HEK293 (cell line): ENCODE measurements at regions not wholly inside any gene's neighbourhood (a gene's known extent, or its start where the extent isn't known, plus 50 kb on each side); places are given as distances from the start of the nearest gene placed in this dataset.

Source experiments
- REPIN1 ChIP-seq: fragments of 450-650 bp; formaldehyde crosslinking; IDR thresholded peaks from 2 replicates; pipeline ENCODE4 v1.5.1; 2017; ENCODE audit warnings: missing biosample characterization, missing genetic modification characterization, low read depth
- SP2 ChIP-seq: fragments of 450-650 bp; formaldehyde crosslinking; IDR thresholded peaks from 2 replicates; pipeline ENCODE4 v1.5.1; 2016; ENCODE audit warnings: missing biosample characterization, missing genetic modification characterization
- ZBTB17 ChIP-seq: fragments of 450-650 bp; formaldehyde crosslinking; IDR thresholded peaks from 2 replicates; pipeline ENCODE4 v1.5.1; 2016; ENCODE audit warnings: missing biosample characterization, missing genetic modification characterization
- ZBTB8A ChIP-seq: fragments of 450-650 bp; formaldehyde crosslinking; IDR thresholded peaks from 2 replicates; pipeline ENCODE4 v1.5.1; 2016; ENCODE audit warnings: missing biosample characterization, missing genetic modification characterization
- ZEB2 ChIP-seq: fragments of 450-650 bp; formaldehyde crosslinking; IDR thresholded peaks from 2 replicates; pipeline ENCODE4 v1.5.1; 2016; ENCODE audit warnings: missing biosample characterization, missing genetic modification characterization
- ZNF394 ChIP-seq: fragments of 450-650 bp; formaldehyde crosslinking; IDR thresholded peaks from 2 replicates; pipeline ENCODE4 v1.5.1; 2016; ENCODE audit warnings: missing biosample characterization, missing genetic modification characterization, mild to moderate bottlenecking, moderate library complexity, borderline replicate concordance
- ZNF48 ChIP-seq: fragments of 450-650 bp; formaldehyde crosslinking; IDR thresholded peaks from 2 replicates; pipeline ENCODE4 v1.5.1; 2016; ENCODE audit warnings: missing biosample characterization, missing genetic modification characterization
- ZNF585B ChIP-seq: fragments of 450-650 bp; formaldehyde crosslinking; IDR thresholded peaks from 2 replicates; pipeline ENCODE4 v1.5.1; 2016; ENCODE audit warnings: missing biosample characterization, missing genetic modification characterization
- ZNF660 ChIP-seq: fragments of 450-650 bp; IDR thresholded peaks from 2 replicates; pipeline ENCODE4 v1.5.1; 2018; ENCODE audit warnings: missing biosample characterization, mild to moderate bottlenecking, missing genetic modification characterization
- ZNF791 ChIP-seq: fragments of 450-650 bp; formaldehyde crosslinking; IDR thresholded peaks from 2 replicates; pipeline ENCODE4 v1.5.1; 2016; ENCODE audit warnings: missing biosample characterization, missing genetic modification characterization
- TF ChIP-seq, protein P1 (sequence below): fragments of 450-650 bp; formaldehyde crosslinking; IDR thresholded peaks from 2 replicates; pipeline ENCODE4 v1.5.1; 2016; ENCODE audit warnings: missing biosample characterization, missing genetic modification characterization
- TF ChIP-seq, protein P2 (sequence below): fragments of 450-650 bp; IDR thresholded peaks from 2 replicates; pipeline ENCODE4 v1.5.1; 2018; ENCODE audit warnings: missing biosample characterization, missing genetic modification characterization
- TF ChIP-seq, protein P3 (sequence below): fragments of 450-650 bp; formaldehyde crosslinking; IDR thresholded peaks from 2 replicates; pipeline ENCODE4 v1.5.1; 2016; ENCODE audit warnings: missing biosample characterization, missing genetic modification characterization

DNA sequence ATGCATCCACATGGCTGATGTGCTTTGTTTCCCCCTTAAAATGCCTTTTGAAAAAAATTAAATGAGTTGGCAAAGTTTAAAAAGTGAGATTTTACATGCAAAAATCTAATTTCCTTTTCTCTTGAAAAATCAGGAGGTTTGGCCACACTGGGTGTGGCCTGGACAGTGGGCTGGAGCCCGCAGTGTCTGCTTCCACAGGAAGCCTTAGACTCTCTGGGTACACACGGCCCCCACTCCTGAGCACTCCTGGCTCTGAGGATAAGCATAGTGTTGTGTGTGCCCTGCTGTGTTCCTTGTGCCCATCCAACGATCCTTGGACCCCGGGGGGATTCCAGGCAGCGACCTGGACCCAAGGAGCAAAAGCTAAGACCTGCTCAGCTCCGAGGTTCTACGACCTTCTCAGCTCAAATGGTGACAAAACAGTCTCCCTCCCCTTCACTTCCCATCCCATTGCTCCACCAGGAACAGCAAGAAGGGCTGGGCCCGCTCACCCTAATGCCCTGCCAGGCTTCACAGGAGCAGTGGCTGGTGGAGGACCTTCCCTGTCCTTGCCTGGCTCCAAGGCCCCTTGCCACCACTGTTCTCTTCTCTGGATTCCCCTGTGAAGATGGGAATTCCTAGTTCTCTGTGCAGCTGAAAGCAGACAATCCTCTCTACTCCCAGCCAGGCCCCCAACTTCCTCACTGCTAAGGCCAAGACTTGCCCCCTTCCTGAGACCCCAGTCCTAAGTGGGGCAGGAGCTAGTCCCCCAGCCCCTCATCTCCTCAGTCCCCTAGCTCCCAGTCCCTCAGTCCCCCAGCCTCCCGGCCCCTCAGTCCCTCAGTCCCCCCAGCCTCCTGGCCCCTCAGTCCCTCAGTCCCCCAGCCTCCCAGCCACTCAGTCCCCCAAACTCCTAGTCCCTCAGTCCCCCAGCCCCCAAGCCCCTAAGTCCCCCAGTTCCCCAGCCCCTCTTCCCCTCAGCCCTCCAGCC is 395.8 kb downstream of the PTPRU start:
- TF ChIP-seq, protein P1, sequence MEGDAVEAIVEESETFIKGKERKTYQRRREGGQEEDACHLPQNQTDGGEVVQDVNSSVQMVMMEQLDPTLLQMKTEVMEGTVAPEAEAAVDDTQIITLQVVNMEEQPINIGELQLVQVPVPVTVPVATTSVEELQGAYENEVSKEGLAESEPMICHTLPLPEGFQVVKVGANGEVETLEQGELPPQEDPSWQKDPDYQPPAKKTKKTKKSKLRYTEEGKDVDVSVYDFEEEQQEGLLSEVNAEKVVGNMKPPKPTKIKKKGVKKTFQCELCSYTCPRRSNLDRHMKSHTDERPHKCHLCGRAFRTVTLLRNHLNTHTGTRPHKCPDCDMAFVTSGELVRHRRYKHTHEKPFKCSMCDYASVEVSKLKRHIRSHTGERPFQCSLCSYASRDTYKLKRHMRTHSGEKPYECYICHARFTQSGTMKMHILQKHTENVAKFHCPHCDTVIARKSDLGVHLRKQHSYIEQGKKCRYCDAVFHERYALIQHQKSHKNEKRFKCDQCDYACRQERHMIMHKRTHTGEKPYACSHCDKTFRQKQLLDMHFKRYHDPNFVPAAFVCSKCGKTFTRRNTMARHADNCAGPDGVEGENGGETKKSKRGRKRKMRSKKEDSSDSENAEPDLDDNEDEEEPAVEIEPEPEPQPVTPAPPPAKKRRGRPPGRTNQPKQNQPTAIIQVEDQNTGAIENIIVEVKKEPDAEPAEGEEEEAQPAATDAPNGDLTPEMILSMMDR (tag by site-specific recombination): no peak
- TF ChIP-seq ZBTB17 (tag by site-specific recombination) (no peak), ZNF660 (tag by site-specific recombination) (no peak), ZNF394 (tag by site-specific recombination) (no peak), ZNF48 (tag by site-specific recombination) (no peak), REPIN1 (tag by site-specific recombination) (no peak), ZEB2 (no peak), ZBTB8A (tag by site-specific recombination) (no peak), SP2 (no peak), ZNF585B (tag by site-specific recombination) (no peak), ZNF791 (no peak)
- TF ChIP-seq, protein P2, sequence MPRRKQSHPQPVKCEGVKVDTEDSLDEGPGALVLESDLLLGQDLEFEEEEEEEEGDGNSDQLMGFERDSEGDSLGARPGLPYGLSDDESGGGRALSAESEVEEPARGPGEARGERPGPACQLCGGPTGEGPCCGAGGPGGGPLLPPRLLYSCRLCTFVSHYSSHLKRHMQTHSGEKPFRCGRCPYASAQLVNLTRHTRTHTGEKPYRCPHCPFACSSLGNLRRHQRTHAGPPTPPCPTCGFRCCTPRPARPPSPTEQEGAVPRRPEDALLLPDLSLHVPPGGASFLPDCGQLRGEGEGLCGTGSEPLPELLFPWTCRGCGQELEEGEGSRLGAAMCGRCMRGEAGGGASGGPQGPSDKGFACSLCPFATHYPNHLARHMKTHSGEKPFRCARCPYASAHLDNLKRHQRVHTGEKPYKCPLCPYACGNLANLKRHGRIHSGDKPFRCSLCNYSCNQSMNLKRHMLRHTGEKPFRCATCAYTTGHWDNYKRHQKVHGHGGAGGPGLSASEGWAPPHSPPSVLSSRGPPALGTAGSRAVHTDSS (tag by site-specific recombination): no peak
- TF ChIP-seq, protein P3, sequence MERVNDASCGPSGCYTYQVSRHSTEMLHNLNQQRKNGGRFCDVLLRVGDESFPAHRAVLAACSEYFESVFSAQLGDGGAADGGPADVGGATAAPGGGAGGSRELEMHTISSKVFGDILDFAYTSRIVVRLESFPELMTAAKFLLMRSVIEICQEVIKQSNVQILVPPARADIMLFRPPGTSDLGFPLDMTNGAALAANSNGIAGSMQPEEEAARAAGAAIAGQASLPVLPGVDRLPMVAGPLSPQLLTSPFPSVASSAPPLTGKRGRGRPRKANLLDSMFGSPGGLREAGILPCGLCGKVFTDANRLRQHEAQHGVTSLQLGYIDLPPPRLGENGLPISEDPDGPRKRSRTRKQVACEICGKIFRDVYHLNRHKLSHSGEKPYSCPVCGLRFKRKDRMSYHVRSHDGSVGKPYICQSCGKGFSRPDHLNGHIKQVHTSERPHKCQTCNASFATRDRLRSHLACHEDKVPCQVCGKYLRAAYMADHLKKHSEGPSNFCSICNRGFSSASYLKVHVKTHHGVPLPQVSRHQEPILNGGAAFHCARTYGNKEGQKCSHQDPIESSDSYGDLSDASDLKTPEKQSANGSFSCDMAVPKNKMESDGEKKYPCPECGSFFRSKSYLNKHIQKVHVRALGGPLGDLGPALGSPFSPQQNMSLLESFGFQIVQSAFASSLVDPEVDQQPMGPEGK: no peak
